H1 (cell line): ENCODE measurements at regions not wholly inside any gene's neighbourhood (a gene's known extent, or its start where the extent isn't known, plus 50 kb on each side); places are given as distances from the start of the nearest gene placed in this dataset.

Experiments used
- CTCF ChIA-PET: fragments of 300-600 bp; sonication (Branson Sonifier 250); formaldehyde crosslinking; loops from one replicate; lab custom pipeline; 2021; ENCODE audit not compliant: partially characterized antibody; lab: Charles Lee
- POLR2A ChIA-PET: fragments of 300-600 bp; sonication (Branson Sonifier 250); formaldehyde crosslinking; loops from one replicate; lab custom pipeline; 2021; ENCODE audit warnings: inconsistent platforms; ENCODE audit not compliant: partially characterized antibody; lab: Charles Lee
- DNase-seq, 2 experiments: peaks; one replicate each; pipeline versions ENCODE4 v3.0.0 to v3.0.0-alpha.2; 2010 to 2022; ENCODE audit warnings: low spot score in 2 of 2, low read depth in 1 of 2, mixed read lengths in 1 of 2
- FAIRE-seq: peaks from 2 replicates; lab custom pipeline; 2011; peaks lifted over from hg19 to GRCh38; lab: Jason Lieb, UNC
- H2AFZ ChIP-seq: 2 replicates; pipeline ENCODE4 v1.8.1; 2012; ENCODE audit warnings: low read length, inconsistent platforms
- H2AK5ac ChIP-seq: 2 replicates; pipeline ENCODE4 v1.6.1; 2013; ENCODE audit warnings: low read depth, low read length
- H2BK120ac ChIP-seq: replicated peaks from 2 replicates; pipeline ENCODE3; 2013; ENCODE audit warnings: low read depth, low read length, inconsistent platforms
- H2BK12ac ChIP-seq: 2 replicates; pipeline ENCODE4 v1.6.1; 2013; ENCODE audit warnings: low read depth, low read length
- H2BK15ac ChIP-seq: 2 replicates; pipeline ENCODE4 v1.6.1; 2013; ENCODE audit warnings: low read length
- H2BK20ac ChIP-seq: 2 replicates; pipeline ENCODE4 v1.6.1; 2013; ENCODE audit warnings: low read length
- H2BK5ac ChIP-seq: 2 replicates; pipeline ENCODE4 v1.6.1; 2013; ENCODE audit warnings: low read depth, low read length
- H3K14ac ChIP-seq: 2 replicates; pipeline ENCODE4 v1.6.1; 2013; ENCODE audit warnings: inconsistent platforms; ENCODE audit not compliant: insufficient read length
- H3K18ac ChIP-seq: 2 replicates; pipeline ENCODE4 v1.6.1; 2013; ENCODE audit warnings: low read length; ENCODE audit errors: extremely low read depth
- H3K23ac ChIP-seq: 2 replicates; pipeline ENCODE4 v1.6.1; 2013; ENCODE audit warnings: inconsistent platforms; ENCODE audit not compliant: insufficient read length
- H3K23me2 ChIP-seq: 2 replicates; pipeline ENCODE4 v1.6.1; 2013; ENCODE audit warnings: low read depth, low read length
- H3K27ac ChIP-seq: 2 replicates; pipeline ENCODE4 v1.6.1; 2011; ENCODE audit warnings: low read depth, low read length, inconsistent platforms
- H3K27me3 ChIP-seq, 4 experiments: replicated peaks in 1 of 4; 1 replicate in 1 of 4; 2 replicates in 3 of 4; pipeline versions ENCODE4 v1.6.1 to v1.8.1; 2011 to 2013; ENCODE audit warnings: low read length in 3 of 4, mild to moderate bottlenecking in 3 of 4, inconsistent platforms in 2 of 4, mixed read lengths in 2 of 4, moderate library complexity in 1 of 4; ENCODE audit not compliant: control insufficient read depth in 3 of 4, insufficient read depth in 3 of 4; ENCODE audit errors: extremely low read depth in 1 of 4
- H3K36me3 ChIP-seq, 4 experiments: 2 replicates each; pipeline versions ENCODE4 v1.6.1 to v1.8.1; 2011 to 2013; ENCODE audit warnings: mild to moderate bottlenecking in 4 of 4, low read length in 3 of 4, moderate library complexity in 2 of 4, control low read depth in 1 of 4, inconsistent platforms in 1 of 4; ENCODE audit not compliant: insufficient read depth in 4 of 4, control insufficient read depth in 2 of 4
- H3K4ac ChIP-seq: replicated peaks from 2 replicates; pipeline ENCODE3; 2013; ENCODE audit warnings: low read length, low read depth, mixed read lengths, inconsistent platforms; ENCODE audit not compliant: insufficient read length
- H3K4me1 ChIP-seq, 4 experiments: replicated peaks in 1 of 4; 1 replicate in 1 of 4; 2 replicates in 3 of 4; pipeline versions ENCODE4 v1.6.1 to v1.8.1; 2011 to 2013; ENCODE audit warnings: low read length in 3 of 4, inconsistent platforms in 2 of 4, mixed read lengths in 1 of 4; ENCODE audit not compliant: insufficient read depth in 4 of 4, control insufficient read depth in 3 of 4
- H3K4me2 ChIP-seq, 2 experiments: 2 replicates each; pipeline versions ENCODE4 v1.6.1 to v1.8.1; 2011 to 2013; ENCODE audit warnings: low read depth in 2 of 2, low read length in 2 of 2, control low read depth in 1 of 2, inconsistent platforms in 1 of 2, mild to moderate bottlenecking in 1 of 2; ENCODE audit not compliant: insufficient read depth in 1 of 2
- H3K4me3 ChIP-seq, 4 experiments: fragments of 200-600, 300-600 bp in 1 of 4; sonication (generic), shearing (Covaris generic), sonication (Bioruptor Twin) in 1 of 4; 2 replicates each; pipeline versions ENCODE4 v1.5.1 to v1.8.1; 2011 to 2016; ENCODE audit warnings: low read length in 4 of 4, low read depth in 3 of 4, control low read depth in 2 of 4, inconsistent platforms in 2 of 4, mild to moderate bottlenecking in 2 of 4, mixed read lengths in 1 of 4, moderate library complexity in 1 of 4; ENCODE audit not compliant: insufficient read depth in 2 of 4; ENCODE audit errors: extremely low read depth in 1 of 4
- H3K56ac ChIP-seq: replicated peaks from 2 replicates; pipeline ENCODE3; 2013; ENCODE audit warnings: low read depth, mild to moderate bottlenecking, mixed read lengths, low read length, inconsistent platforms; ENCODE audit not compliant: insufficient read length
- H3K79me1 ChIP-seq: 2 replicates; pipeline ENCODE4 v1.6.1; 2013; ENCODE audit warnings: low read depth, low read length, control low read depth
- H3K79me2 ChIP-seq, 2 experiments: 2 replicates each; pipeline versions ENCODE4 v1.6.1 to v1.8.1; 2012 to 2013; ENCODE audit warnings: low read length in 2 of 2, mild to moderate bottlenecking in 2 of 2, inconsistent platforms in 1 of 2; ENCODE audit not compliant: insufficient read depth in 2 of 2, control insufficient read depth in 1 of 2
- H3K9ac ChIP-seq, 4 experiments: replicated peaks in 1 of 4; 1 replicate in 1 of 4; 2 replicates in 3 of 4; pipeline versions ENCODE4 v1.6.1 to v1.8.1; 2011 to 2013; ENCODE audit warnings: low read depth in 3 of 4, low read length in 3 of 4, control low read depth in 2 of 4, mild to moderate bottlenecking in 2 of 4, moderate library complexity in 2 of 4, inconsistent platforms in 1 of 4; ENCODE audit errors: extremely low read depth in 1 of 4
- H3K9me3 ChIP-seq, 2 experiments: 2 replicates each; pipeline versions ENCODE4 v1.6.1 to v1.8.1; 2012 to 2013; ENCODE audit warnings: mild to moderate bottlenecking in 2 of 2, moderate library complexity in 2 of 2, control low read depth in 1 of 2, inconsistent platforms in 1 of 2, low read depth in 1 of 2, low read length in 1 of 2, mixed read lengths in 1 of 2; ENCODE audit not compliant: insufficient read depth in 2 of 2
- H4K20me1 ChIP-seq, 2 experiments: replicated peaks in 1 of 2; 2 replicates each; pipeline versions ENCODE3 to v1.8.1; 2011 to 2013; ENCODE audit warnings: inconsistent platforms in 2 of 2, low read length in 2 of 2, mild to moderate bottlenecking in 1 of 2; ENCODE audit not compliant: insufficient read depth in 2 of 2, control insufficient read depth in 1 of 2
- H4K5ac ChIP-seq: 2 replicates; pipeline ENCODE4 v1.6.1; 2013; ENCODE audit warnings: low read length, low read depth, mixed read lengths, inconsistent platforms; ENCODE audit not compliant: insufficient read length
- H4K8ac ChIP-seq: 2 replicates; pipeline ENCODE4 v1.8.0; 2013; ENCODE audit warnings: mild to moderate bottlenecking, moderate library complexity, low read length, inconsistent platforms; ENCODE audit not compliant: insufficient read depth; ENCODE audit errors: extremely low read depth
- H4K91ac ChIP-seq: replicated peaks from 2 replicates; pipeline ENCODE3; 2013; ENCODE audit warnings: low read length, mixed read lengths, inconsistent platforms; ENCODE audit not compliant: insufficient read length
- BRCA1 ChIP-seq: IDR thresholded peaks from 2 replicates; pipeline ENCODE4 v1.6.1; 2012; ENCODE audit warnings: low read depth, low read length, improper control_type of control experiment
- CBX5 ChIP-seq: fragments of 300-800, 300-1000 bp; sonication (generic); IDR thresholded peaks from 2 replicates; pipeline ENCODE4 v1.7.1; 2016; ENCODE audit warnings: antibody characterized with exemption, low read length, low read depth
- CBX8 ChIP-seq: fragments of 300-800, 300-1000 bp; sonication (generic); IDR thresholded peaks from 2 replicates; pipeline ENCODE4 v1.7.1; 2016; ENCODE audit warnings: low read depth, low read length, borderline replicate concordance
- EZH2 ChIP-seq: fragments of 200-600 bp; sonication (generic); IDR thresholded peaks from 2 replicates; pipeline ENCODE4 v1.7.1; 2012; ENCODE audit warnings: low read depth, mild to moderate bottlenecking, moderate library complexity, low read length, inconsistent platforms; ENCODE audit not compliant: severe bottlenecking
- HDAC6 ChIP-seq: IDR thresholded peaks from one replicate; pipeline ENCODE4 v1.7.1; 2012; ENCODE audit warnings: low read depth, mild to moderate bottlenecking, inconsistent platforms, low read length, moderate library complexity
- KDM5A ChIP-seq: fragments of 200-600 bp; IDR thresholded peaks from 2 replicates; pipeline ENCODE4 v1.7.1; 2012; ENCODE audit warnings: mild to moderate bottlenecking, low read length, inconsistent platforms, mixed read lengths
- PHF8 ChIP-seq: fragments of 200-600 bp; sonication (generic); conservative IDR thresholded peaks from 2 replicates; pipeline ENCODE4 v1.7.1; 2012; ENCODE audit warnings: low read depth, mild to moderate bottlenecking, inconsistent platforms, low read length, moderate library complexity
- RAD21 ChIP-seq, 2 experiments: IDR thresholded peaks in 1 of 2; conservative IDR thresholded peaks in 1 of 2; 2 replicates each; pipeline ENCODE4 v1.6.1; 2011; ENCODE audit warnings: low read depth in 2 of 2, low read length in 2 of 2, improper control_type of control experiment in 1 of 2, inconsistent platforms in 1 of 2, mild to moderate bottlenecking in 1 of 2, moderate library complexity in 1 of 2
- TAF1 ChIP-seq: IDR thresholded peaks from 2 replicates; pipeline ENCODE4 v1.6.1; 2011; ENCODE audit warnings: mild to moderate bottlenecking, low read depth, low read length
- ZNF274 ChIP-seq: IDR thresholded peaks from 2 replicates; pipeline ENCODE4 v1.7.0; 2012; ENCODE audit warnings: low read length, borderline replicate concordance; ENCODE audit errors: extremely low read depth
- WGBS, 2 experiments: shearing (Covaris generic) in 1 of 2; methylation state at CpG; one replicate each; pipeline versions ENCODE4 v1.1.6 to v1.1.7; 2013 to 2015; ENCODE audit warnings: low lambda C conversion rate in 2 of 2, mixed read lengths in 2 of 2, inconsistent platforms in 1 of 2, low coverage in 1 of 2, missing lambda C conversion rate in 1 of 2; ENCODE audit not compliant: insufficient replicate concordance in 2 of 2, insufficient coverage in 1 of 2, insufficient read length in 1 of 2; ENCODE audit errors: extremely low coverage in 1 of 2, missing lambda C conversion rate in 1 of 2; 5-methylcytosine and 5-hydroxymethylcytosine counted together
- TF ChIP-seq, protein P1 (sequence below): IDR thresholded peaks from 2 replicates; pipeline ENCODE4 v1.6.1; 2011; ENCODE audit warnings: low read depth, mild to moderate bottlenecking, low read length; ENCODE audit not compliant: insufficient read depth
- TF ChIP-seq, protein P2 (sequence below): IDR thresholded peaks from 2 replicates; pipeline ENCODE4 v1.6.1; 2012; ENCODE audit warnings: low read length, inconsistent platforms

DNA sequence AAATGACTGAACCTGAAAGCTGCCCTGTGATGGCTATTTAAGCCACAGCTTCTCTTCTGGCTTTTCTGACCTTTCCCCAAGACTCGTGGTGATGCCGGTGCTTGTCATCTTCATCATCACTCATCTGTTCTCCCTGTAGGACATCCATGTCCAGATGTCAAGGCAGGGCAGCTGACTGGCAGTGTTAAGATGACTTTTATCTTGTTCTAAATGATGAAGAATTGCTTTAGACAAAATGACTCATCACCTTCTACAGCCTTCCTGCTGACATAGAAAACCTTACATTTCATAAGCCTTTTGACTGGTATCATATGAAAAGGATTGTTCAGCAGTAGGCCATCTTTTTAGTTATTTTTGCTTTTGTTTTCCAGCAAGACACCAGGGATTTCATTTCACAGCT, 67.0 kb upstream of the GPR149 start:
- Histone ChIP-seq H2BK120ac (no peak overlapping the region), H2BK5ac (no peak overlapping the region), H4K8ac (no peak overlapping the region), H3K4me2 (no peak overlapping the region), H3K4me1 (no peaks in the 10 kb centered on the region), H4K91ac (no peak overlapping the region), H2BK20ac (no peak overlapping the region), H4K20me1 (no peaks in the 10 kb centered on the region), H3K36me3 (no peaks in the 10 kb centered on the region), H2AFZ (peak overlapping the region; percentile 77; the same call in 1 of the 2 replicates), H4K5ac (no peak overlapping the region), H3K4me3 (no peak overlapping the region), H3K27ac (no peak overlapping the region), H3K79me1 (no peaks in the 10 kb centered on the region), H3K23me2 (no peaks in the 10 kb centered on the region), H3K4ac (no peak overlapping the region), H3K56ac (no peak overlapping the region), H3K14ac (no peak overlapping the region), H3K9me3 (no peaks in the 10 kb centered on the region), H3K27me3 (no peaks in the 10 kb centered on the region), H3K9ac (no peak overlapping the region), H2AK5ac (no peak overlapping the region), H3K23ac (no peak overlapping the region), H2BK12ac (no peak overlapping the region), H3K79me2 (no peaks in the 10 kb centered on the region), H3K18ac (no peak overlapping the region), H2BK15ac (no peak overlapping the region)
- CTCF ChIA-PET = no interaction called here
- no peak for DNase-seq
- POLR2A ChIA-PET = no interaction called here
- WGBS, 2 experiments = 98% methylated on average over 2 of the region's 2 CpGs; no CpG with 5 or more reads in 1 of the 2 experiments
- no peak for FAIRE-seq
- TF ChIP-seq CBX8 = no peak
- TF ChIP-seq EZH2 = no peak
- TF ChIP-seq, protein P1, sequence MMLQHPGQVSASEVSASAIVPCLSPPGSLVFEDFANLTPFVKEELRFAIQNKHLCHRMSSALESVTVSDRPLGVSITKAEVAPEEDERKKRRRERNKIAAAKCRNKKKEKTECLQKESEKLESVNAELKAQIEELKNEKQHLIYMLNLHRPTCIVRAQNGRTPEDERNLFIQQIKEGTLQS = no peak
- no peak for TF ChIP-seq TAF1
- no peak for TF ChIP-seq RAD21 (IDR thresholded peaks at IDR 0.05 in 1 of 2, conservative IDR thresholded peaks at IDR 0.05 in 1 of 2; ENCODE audit: low read depth in 2 of 2, low read length in 2 of 2)
- TF ChIP-seq, protein P2, sequence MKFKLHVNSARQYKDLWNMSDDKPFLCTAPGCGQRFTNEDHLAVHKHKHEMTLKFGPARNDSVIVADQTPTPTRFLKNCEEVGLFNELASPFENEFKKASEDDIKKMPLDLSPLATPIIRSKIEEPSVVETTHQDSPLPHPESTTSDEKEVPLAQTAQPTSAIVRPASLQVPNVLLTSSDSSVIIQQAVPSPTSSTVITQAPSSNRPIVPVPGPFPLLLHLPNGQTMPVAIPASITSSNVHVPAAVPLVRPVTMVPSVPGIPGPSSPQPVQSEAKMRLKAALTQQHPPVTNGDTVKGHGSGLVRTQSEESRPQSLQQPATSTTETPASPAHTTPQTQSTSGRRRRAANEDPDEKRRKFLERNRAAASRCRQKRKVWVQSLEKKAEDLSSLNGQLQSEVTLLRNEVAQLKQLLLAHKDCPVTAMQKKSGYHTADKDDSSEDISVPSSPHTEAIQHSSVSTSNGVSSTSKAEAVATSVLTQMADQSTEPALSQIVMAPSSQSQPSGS = no peak
- no peak for TF ChIP-seq KDM5A
- TF ChIP-seq CBX5 = no peak
- no peak for TF ChIP-seq ZNF274
- TF ChIP-seq PHF8 = no peak
- no peak for TF ChIP-seq BRCA1
- TF ChIP-seq HDAC6 = no peak
